Ascending aorta (tissue), 2 donors: ENCODE measurements at regions not wholly inside any gene's neighbourhood (a gene's known extent, or its start where the extent isn't known, plus 50 kb on each side); places are given as distances from the start of the nearest gene placed in this dataset.

Source experiments
- DNase-seq, 2 donors: peaks; one replicate each; pipeline ENCODE4 v3.0.0-alpha.2; 2019; ENCODE audit warnings: low spot score in 2 of 2
- H3K27ac ChIP-seq, 2 donors: fragments of 200-600 bp; sonication (generic); one replicate each; pipeline ENCODE4 v1.5.1; 2016 to 2017; ENCODE audit warnings: mild to moderate bottlenecking in 1 of 2
- H3K27me3 ChIP-seq: fragments of 200-600 bp; sonication (generic); one replicate; pipeline ENCODE4 v1.5.1; 2017
- H3K36me3 ChIP-seq, 2 donors: fragments of 200-600 bp; sonication (generic); one replicate each; pipeline ENCODE4 v1.5.1; 2016
- H3K4me1 ChIP-seq, 2 donors: fragments of 200-600 bp; sonication (generic); one replicate each; pipeline ENCODE4 v1.5.1; 2016 to 2017; ENCODE audit warnings: mild to moderate bottlenecking in 1 of 2
- H3K4me3 ChIP-seq, 2 donors: fragments of 200-600 bp; sonication (generic); one replicate each; pipeline ENCODE4 v1.5.1; 2016 to 2017; ENCODE audit warnings: mild to moderate bottlenecking in 1 of 2
- H3K9me3 ChIP-seq, 2 donors: fragments of 200-600 bp; sonication (generic); one replicate each; pipeline ENCODE4 v1.5.1; 2016
- intact Hi-C: fragments of 100-400 bp; cut with DNase I; formaldehyde crosslinking; loops from one replicate; pipeline ENCODE4 v1.15.1; 2023
- TF ChIP-seq, protein P1 (sequence below), 3 experiments: fragments of 200-600 bp in 2 of 3; fragments of 450-650 bp in 1 of 3; sonication (generic) in 2 of 3; IDR thresholded peaks; one replicate each; pipeline ENCODE4 v1.5.1; 2016 to 2019; ENCODE audit warnings: antibody characterized with exemption in 3 of 3, mild to moderate bottlenecking in 1 of 3, moderate library complexity in 1 of 3

DNA sequence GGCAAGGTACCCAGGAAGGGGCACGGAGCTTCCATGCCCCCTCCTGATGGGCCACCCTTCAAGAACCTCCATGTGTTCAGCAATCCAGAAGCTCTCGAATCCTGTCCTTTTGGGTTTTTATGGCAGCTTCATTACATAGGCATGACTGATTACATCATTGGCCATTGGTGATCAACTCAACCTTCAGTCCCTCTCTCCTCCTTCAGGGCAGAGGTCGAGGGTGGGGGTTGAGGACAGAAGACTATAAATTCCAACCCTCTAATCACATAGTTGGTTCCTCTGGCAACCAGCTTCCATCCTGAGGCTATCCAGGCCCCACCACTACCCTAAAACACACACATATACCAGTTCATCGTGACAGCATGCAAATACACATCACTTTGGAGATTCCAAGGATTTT, 135.7 kb downstream of the ZNF281 start:
- no peaks in the 10 kb centered on the region for H3K9me3 ChIP-seq
- H3K4me1 ChIP-seq, result no peaks in the 10 kb centered on the region
- no peak for DNase-seq
- no peaks in the 10 kb centered on the region for H3K36me3 ChIP-seq
- TF ChIP-seq, protein P1, sequence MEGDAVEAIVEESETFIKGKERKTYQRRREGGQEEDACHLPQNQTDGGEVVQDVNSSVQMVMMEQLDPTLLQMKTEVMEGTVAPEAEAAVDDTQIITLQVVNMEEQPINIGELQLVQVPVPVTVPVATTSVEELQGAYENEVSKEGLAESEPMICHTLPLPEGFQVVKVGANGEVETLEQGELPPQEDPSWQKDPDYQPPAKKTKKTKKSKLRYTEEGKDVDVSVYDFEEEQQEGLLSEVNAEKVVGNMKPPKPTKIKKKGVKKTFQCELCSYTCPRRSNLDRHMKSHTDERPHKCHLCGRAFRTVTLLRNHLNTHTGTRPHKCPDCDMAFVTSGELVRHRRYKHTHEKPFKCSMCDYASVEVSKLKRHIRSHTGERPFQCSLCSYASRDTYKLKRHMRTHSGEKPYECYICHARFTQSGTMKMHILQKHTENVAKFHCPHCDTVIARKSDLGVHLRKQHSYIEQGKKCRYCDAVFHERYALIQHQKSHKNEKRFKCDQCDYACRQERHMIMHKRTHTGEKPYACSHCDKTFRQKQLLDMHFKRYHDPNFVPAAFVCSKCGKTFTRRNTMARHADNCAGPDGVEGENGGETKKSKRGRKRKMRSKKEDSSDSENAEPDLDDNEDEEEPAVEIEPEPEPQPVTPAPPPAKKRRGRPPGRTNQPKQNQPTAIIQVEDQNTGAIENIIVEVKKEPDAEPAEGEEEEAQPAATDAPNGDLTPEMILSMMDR (IDR thresholded peaks at IDR 0.05), result no peak
- H3K4me3 ChIP-seq, result no peak overlapping the region
- no peaks in the 10 kb centered on the region for H3K27me3 ChIP-seq
- intact Hi-C loops, result no loop called here
- no peak overlapping the region for H3K27ac ChIP-seq

DNA sequence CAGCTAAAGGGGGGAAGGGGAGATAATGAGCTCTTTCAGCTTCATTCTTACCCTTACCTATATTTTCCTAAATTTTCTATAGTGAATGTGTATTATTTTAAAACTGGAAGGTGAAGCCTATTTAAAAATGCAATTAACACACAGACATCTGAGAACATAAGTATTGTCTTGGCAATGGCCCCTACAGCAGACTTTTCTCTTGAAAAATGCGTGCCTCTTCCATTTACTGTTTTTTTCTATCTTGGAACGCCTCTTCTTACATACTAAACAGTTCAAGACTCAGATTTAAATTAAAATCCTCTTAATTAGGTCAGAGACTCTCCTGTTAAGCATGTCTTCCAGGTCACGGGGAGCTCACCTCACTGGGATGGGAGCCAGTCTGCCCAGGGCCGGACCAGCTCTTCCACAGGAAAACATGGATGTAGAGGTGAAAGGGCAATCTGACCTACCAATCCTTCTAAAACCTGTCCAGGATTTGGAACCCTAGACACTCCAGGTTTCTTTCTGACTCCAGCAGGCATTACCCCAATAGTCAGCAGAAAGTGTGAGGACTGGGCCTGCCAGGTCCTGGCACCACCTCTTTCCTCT, 137.3 kb downstream of the ZNF281 start:
- no peak for DNase-seq
- H3K36me3 ChIP-seq, result no peaks in the 10 kb centered on the region
- H3K4me3 ChIP-seq, result no peak overlapping the region
- H3K27me3 ChIP-seq, result no peaks in the 10 kb centered on the region
- TF ChIP-seq, protein P1 (IDR thresholded peaks at IDR 0.05), result no peak
- no peak overlapping the region for H3K27ac ChIP-seq
- intact Hi-C loops, result no loop called here
- no peaks in the 10 kb centered on the region for H3K9me3 ChIP-seq
- no peaks in the 10 kb centered on the region for H3K4me1 ChIP-seq

DNA sequence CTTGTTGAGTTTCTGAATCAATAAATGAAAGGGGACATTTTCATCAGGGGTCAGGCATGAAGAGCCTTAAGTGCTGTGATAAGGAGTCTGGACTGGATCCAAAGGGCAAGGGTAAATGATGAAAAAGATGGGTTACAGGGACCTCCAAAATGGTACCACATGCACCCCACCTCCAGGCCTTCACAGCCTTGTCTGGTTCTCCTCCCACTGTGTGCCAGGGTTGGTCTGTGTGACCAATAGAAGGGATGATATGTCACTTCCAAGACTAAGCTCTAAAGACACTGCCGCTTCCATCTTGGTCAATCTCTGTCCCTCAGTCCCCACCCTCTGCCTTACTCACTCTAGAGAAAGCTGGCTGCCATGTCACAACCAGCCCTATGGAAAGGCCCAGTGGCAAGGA, 140.6 kb downstream of the ZNF281 start:
- TF ChIP-seq, protein P1 (IDR thresholded peaks at IDR 0.05), result no peak
- Histone ChIP-seq H3K4me3 (no peak overlapping the region), H3K9me3 (no peaks in the 10 kb centered on the region), H3K36me3 (no peaks in the 10 kb centered on the region), H3K4me1 (no peaks in the 10 kb centered on the region), H3K27ac (no peak overlapping the region), H3K27me3 (no peaks in the 10 kb centered on the region)
- intact Hi-C loops, result no loop called here
- DNase-seq, result no peak

DNA sequence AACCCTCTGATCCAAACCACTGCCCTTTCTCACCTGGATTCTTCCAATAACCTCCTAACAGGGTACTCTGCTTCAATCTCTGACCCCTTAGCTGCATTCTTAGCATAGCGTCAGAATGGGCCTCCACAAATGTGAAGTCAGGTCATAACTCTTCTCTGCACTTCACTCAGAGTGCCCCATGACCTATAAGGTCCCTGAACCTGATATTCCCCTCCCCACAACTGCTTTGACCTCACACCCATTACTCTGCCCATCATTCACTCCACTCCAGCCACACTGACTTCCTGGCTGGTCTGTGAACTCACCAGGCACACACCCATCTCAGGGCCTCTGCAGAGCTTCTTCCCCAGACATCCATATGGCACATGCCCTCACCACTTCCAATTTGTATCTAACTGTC, 141.9 kb downstream of the ZNF281 start:
- no peak overlapping the region for H3K4me3 ChIP-seq
- DNase-seq, result no peak
- no peaks in the 10 kb centered on the region for H3K27me3 ChIP-seq
- intact Hi-C loops, result no loop called here
- TF ChIP-seq, protein P1 (IDR thresholded peaks at IDR 0.05), result no peak
- no peaks in the 10 kb centered on the region for H3K36me3 ChIP-seq
- H3K27ac ChIP-seq, result no peak overlapping the region
- no peaks in the 10 kb centered on the region for H3K4me1 ChIP-seq
- no peaks in the 10 kb centered on the region for H3K9me3 ChIP-seq

DNA sequence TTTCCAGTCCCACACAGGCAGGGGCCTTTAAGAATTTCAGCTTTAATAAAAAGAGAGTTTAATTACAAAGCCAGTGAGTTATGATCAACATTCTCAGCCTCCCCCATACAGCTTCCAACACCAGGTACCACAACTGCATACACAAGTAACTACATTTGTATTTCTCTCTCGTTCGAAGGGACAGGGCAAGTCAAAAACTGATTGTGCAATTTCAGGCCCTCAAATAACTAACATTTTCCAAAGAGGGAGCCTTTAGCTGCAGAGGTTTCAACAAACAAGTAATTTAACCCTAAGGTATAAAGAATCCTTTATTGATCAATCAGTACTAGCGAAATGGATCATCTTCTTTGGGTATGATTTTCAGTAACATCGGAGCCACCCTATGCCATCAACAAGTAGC, 142.4 kb downstream of the ZNF281 start:
- H3K27ac ChIP-seq, result no peak overlapping the region
- no peak for DNase-seq
- no peaks in the 10 kb centered on the region for H3K9me3 ChIP-seq
- H3K36me3 ChIP-seq, result no peaks in the 10 kb centered on the region
- intact Hi-C loops, result no loop called here
- TF ChIP-seq, protein P1 (IDR thresholded peaks at IDR 0.05), result no peak
- H3K4me3 ChIP-seq, result no peak overlapping the region
- H3K27me3 ChIP-seq, result no peaks in the 10 kb centered on the region
- H3K4me1 ChIP-seq, result no peaks in the 10 kb centered on the region

DNA sequence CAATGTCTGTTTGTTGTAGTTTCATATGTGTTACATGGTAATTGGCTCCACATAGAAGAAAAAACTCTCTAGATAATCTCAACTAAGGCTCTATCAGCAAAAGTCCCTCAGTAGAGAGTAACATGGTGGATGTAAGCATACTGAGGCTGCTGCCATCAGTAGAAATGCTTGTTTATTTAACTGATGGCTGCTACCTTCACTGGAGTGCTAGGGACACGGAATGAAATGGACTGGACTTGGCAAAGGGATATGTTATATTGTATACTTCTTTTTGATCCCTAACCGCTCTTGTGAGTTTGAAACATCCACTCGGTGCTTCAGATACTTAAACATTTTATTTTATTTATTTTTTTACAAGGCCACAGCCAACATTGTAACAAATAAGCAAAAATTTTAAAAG, 143.0 kb downstream of the ZNF281 start:
- TF ChIP-seq, protein P1 (IDR thresholded peaks at IDR 0.05), result no peak
- Histone ChIP-seq H3K27me3 (no peaks in the 10 kb centered on the region), H3K9me3 (no peaks in the 10 kb centered on the region), H3K4me3 (no peak overlapping the region), H3K4me1 (no peaks in the 10 kb centered on the region), H3K36me3 (no peaks in the 10 kb centered on the region), H3K27ac (no peak overlapping the region)
- no peak for DNase-seq
- intact Hi-C loops, result no loop called here
